Spleen (tissue), 11 donors: ENCODE measurements at regions not wholly inside any gene's neighbourhood (a gene's known extent, or its start where the extent isn't known, plus 50 kb on each side); places are given as distances from the start of the nearest gene placed in this dataset.

Experiments
- DNase-seq: peaks from one replicate; pipeline ENCODE4 v3.0.0-alpha.2; 2020
- H3K27ac ChIP-seq, 8 donors: fragments of 200-600 bp; sonication (generic) in 7 of 8; 1 replicate in 4 of 8; 2 replicates in 4 of 8; pipeline versions ENCODE4 v1.5.0 to v1.8.0; 2016 to 2021; ENCODE audit warnings: inconsistent platforms in 4 of 8, mild to moderate bottlenecking in 4 of 8, moderate library complexity in 1 of 8
- H3K27me3 ChIP-seq, 7 donors: fragments of 200-600 bp; sonication (generic) in 6 of 7; replicated peaks in 1 of 7; 1 replicate in 4 of 7; 2 replicates in 3 of 7; pipeline versions ENCODE4 v1.5.0 to v1.8.0; 2016 to 2021; ENCODE audit warnings: inconsistent platforms in 3 of 7, mild to moderate bottlenecking in 1 of 7
- H3K36me3 ChIP-seq, 6 donors: fragments of 200-600 bp; sonication (generic) in 5 of 6; 1 replicate in 4 of 6; 2 replicates in 2 of 6; pipeline versions ENCODE4 v1.5.0 to v1.8.0; 2016 to 2021; ENCODE audit warnings: inconsistent platforms in 2 of 6
- H3K4me1 ChIP-seq, 6 donors: fragments of 200-600 bp; sonication (generic) in 5 of 6; 1 replicate in 3 of 6; 2 replicates in 3 of 6; pipeline versions ENCODE4 v1.5.0 to v1.8.0; 2016 to 2021; ENCODE audit warnings: inconsistent platforms in 3 of 6
- H3K4me3 ChIP-seq, 8 donors: fragments of 200-600 bp; sonication (generic) in 7 of 8; 1 replicate in 4 of 8; 2 replicates in 4 of 8; pipeline versions ENCODE4 v1.5.0 to v1.8.0; 2016 to 2021; ENCODE audit warnings: inconsistent platforms in 4 of 8, mild to moderate bottlenecking in 4 of 8, moderate library complexity in 2 of 8
- H3K9me3 ChIP-seq, 8 donors: fragments of 200-600 bp; sonication (generic) in 7 of 8; 1 replicate in 4 of 8; 2 replicates in 4 of 8; pipeline versions ENCODE4 v1.5.0 to v1.8.0; 2016 to 2021; ENCODE audit warnings: inconsistent platforms in 4 of 8
- POLR2A ChIP-seq, 3 donors: fragments of 450-650 bp; IDR thresholded peaks; one replicate each; pipeline ENCODE4 v1.5.1; 2017; ENCODE audit warnings: antibody characterized with exemption in 3 of 3, mild to moderate bottlenecking in 1 of 3
- POLR2AphosphoS5 ChIP-seq, 3 donors: sonication (generic); formaldehyde crosslinking; IDR thresholded peaks; one replicate each; pipeline ENCODE4 v1.5.1; 2017; ENCODE audit warnings: antibody characterized with exemption in 3 of 3
- WGBS, 5 donors: extraction: QIAGEN DNeasy Blood & Tissue Kit in 3 of 5; methylation state at CpG; one replicate each; pipeline versions ENCODE4 v1.1.5 to v1.1.7; 2013 to 2018; 5-methylcytosine and 5-hydroxymethylcytosine counted together
- intact Hi-C: fragments of 100-400 bp; cut with DNase I; formaldehyde crosslinking; loops from one replicate; pipeline ENCODE4 v1.15.0; 2023; ENCODE audit warnings: low total_unique reads
- TF ChIP-seq, protein P1 (sequence below), 11 experiments: fragments of 200-600 bp in 7 of 11; fragments of 450-650 bp in 4 of 11; sonication (generic) in 4 of 11; IDR thresholded peaks in 8 of 11; conservative IDR thresholded peaks in 3 of 11; 1 replicate in 7 of 11; 2 replicates in 4 of 11; pipeline versions ENCODE4 v1.4.0 to v1.8.0; 2016 to 2021; ENCODE audit warnings: antibody characterized with exemption in 11 of 11, inconsistent platforms in 4 of 11, mild to moderate bottlenecking in 1 of 11
- donor health status: healthy with polysubstance abuse.
- donor health status: DM: no; HTN: no; CAD: no; lungs with moderate emphysema.
- donor health status: DM: no; HTN: no; CAD: no.
- donor health status: Bipolar disorder and iron deficiency.
- donor health status: healthy.
- donor health status: DM: no; HTN: no; CAD: no.
- donor health status: DM: yes; HTN: yes; CAD: no.

DNA sequence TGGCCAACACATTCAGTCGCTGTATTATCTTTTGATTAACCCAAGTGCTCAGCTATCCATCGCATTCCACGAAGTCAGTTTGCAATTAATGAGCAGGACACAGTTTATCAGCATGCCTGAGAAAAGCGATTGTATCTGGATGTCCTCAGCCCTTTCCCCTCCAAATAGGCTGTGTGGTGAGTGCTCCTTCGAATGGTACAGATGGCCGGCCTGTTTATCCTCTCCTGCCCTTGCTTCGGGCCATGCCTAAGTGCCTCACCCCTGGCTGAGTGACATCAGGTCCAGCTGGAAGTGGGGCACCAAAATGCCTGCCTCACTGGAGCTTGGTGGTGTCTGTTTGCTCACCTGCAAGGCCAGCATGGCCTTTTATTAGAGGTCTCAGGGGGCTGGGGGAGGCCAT is 317.3 kb downstream of the GADD45G start:
- Histone ChIP-seq H3K36me3 (no peaks in the 10 kb centered on the region), H3K9me3 (no peaks in the 10 kb centered on the region), H3K4me3 (no peak overlapping the region), H3K27ac (no peak overlapping the region), H3K4me1 (peaks cover 0 to 10% (median 5%) of the 10 kb centered on the region in 6 donors), H3K27me3 (peaks cover 0 to 5% (median 0%) of the 10 kb centered on the region in 7 donors)
- WGBS, 5 donors, result 88 to 94% (median 91%) methylated on average over 7 of the region's 7 CpGs
- intact Hi-C loops, result no loop called here
- no peak for DNase-seq
- TF ChIP-seq POLR2A (IDR thresholded peaks at IDR 0.05) (no peak), POLR2AphosphoS5 (IDR thresholded peaks at IDR 0.05) (no peak)
- TF ChIP-seq, protein P1, sequence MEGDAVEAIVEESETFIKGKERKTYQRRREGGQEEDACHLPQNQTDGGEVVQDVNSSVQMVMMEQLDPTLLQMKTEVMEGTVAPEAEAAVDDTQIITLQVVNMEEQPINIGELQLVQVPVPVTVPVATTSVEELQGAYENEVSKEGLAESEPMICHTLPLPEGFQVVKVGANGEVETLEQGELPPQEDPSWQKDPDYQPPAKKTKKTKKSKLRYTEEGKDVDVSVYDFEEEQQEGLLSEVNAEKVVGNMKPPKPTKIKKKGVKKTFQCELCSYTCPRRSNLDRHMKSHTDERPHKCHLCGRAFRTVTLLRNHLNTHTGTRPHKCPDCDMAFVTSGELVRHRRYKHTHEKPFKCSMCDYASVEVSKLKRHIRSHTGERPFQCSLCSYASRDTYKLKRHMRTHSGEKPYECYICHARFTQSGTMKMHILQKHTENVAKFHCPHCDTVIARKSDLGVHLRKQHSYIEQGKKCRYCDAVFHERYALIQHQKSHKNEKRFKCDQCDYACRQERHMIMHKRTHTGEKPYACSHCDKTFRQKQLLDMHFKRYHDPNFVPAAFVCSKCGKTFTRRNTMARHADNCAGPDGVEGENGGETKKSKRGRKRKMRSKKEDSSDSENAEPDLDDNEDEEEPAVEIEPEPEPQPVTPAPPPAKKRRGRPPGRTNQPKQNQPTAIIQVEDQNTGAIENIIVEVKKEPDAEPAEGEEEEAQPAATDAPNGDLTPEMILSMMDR (IDR thresholded peaks at IDR 0.05 in 8 of 11, conservative IDR thresholded peaks at IDR 0.05 in 3 of 11), result no peak

DNA sequence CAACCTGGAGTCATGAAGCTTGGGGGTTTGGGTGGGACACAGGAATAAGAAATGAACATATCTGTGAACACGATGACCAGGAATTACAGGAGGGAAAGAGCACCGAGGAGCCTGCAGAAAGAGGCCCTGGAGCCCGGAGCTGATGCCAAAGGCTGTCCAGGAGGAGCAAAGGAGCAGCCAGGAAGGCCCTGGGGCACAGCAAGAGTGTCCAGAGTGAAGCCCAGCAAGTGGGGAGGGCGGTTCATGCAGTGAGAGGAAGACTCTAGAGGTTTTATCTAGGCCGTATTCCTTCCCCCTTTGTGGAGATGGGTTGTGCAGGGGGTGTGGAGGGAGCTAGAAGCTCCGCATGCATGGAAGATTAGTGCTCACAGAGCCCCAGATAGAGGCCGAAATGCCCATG is 318.4 kb downstream of the GADD45G start:
- Histone ChIP-seq H3K4me1 (peaks cover 0 to 10% (median 5%) of the 10 kb centered on the region in 6 donors), H3K27ac (no peak overlapping the region), H3K4me3 (no peak overlapping the region), H3K27me3 (peaks cover 0 to 5% (median 0%) of the 10 kb centered on the region in 7 donors), H3K36me3 (no peaks in the 10 kb centered on the region), H3K9me3 (no peaks in the 10 kb centered on the region)
- TF ChIP-seq POLR2AphosphoS5 (IDR thresholded peaks at IDR 0.05) (no peak), POLR2A (IDR thresholded peaks at IDR 0.05) (no peak)
- TF ChIP-seq, protein P1 (IDR thresholded peaks at IDR 0.05 in 8 of 11, conservative IDR thresholded peaks at IDR 0.05 in 3 of 11), result no peak
- intact Hi-C loops, result no loop called here
- WGBS, 5 donors, result 86 to 97% (median 89%) methylated on average over 7 of the region's 7 CpGs
- DNase-seq, result no peak

DNA sequence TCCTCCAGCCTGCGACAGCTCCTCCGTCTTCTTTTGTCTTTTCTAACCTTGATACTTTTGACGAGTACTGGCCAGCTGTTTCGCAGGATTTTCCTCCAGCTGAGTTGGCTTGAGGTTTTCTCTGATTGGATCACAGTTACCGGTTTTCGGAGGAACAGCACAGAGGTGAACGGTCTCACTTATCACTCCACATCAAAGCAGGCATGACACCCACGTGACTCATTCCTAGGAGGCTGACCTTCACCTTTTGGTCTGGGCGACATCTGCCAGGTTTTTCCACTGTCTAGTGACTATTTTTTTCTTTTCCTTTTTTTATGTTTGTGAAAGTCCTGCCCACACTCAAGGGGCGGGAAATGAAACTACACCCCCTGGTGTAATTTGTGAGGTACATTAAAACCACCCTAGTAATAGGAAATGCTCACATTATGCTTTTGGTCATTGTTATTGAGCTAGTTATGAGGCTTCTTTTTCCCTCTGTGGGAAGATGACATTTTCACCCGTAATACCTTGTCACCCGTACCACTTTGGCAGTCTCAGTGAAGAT is 319.2 kb downstream of the GADD45G start:
- Histone ChIP-seq H3K4me3 (no peak overlapping the region), H3K36me3 (no peaks in the 10 kb centered on the region), H3K4me1 (peaks cover 0 to 10% (median 5%) of the 10 kb centered on the region in 6 donors), H3K27ac (no peak overlapping the region), H3K9me3 (no peaks in the 10 kb centered on the region), H3K27me3 (peaks cover 0 to 5% (median 0%) of the 10 kb centered on the region in 7 donors)
- DNase-seq, result no peak
- TF ChIP-seq, protein P1 (IDR thresholded peaks at IDR 0.05 in 8 of 11, conservative IDR thresholded peaks at IDR 0.05 in 3 of 11), result peak in 7 of 11 experiments; percentile 18 to 54 (median 43)
- no peak for TF ChIP-seq POLR2AphosphoS5 (IDR thresholded peaks at IDR 0.05)
- TF ChIP-seq POLR2A (IDR thresholded peaks at IDR 0.05), result no peak
- WGBS, 5 donors, result 46 to 48% (median 46%) methylated on average over 12 of the region's 12 CpGs
- intact Hi-C loops, result no loop called here

DNA sequence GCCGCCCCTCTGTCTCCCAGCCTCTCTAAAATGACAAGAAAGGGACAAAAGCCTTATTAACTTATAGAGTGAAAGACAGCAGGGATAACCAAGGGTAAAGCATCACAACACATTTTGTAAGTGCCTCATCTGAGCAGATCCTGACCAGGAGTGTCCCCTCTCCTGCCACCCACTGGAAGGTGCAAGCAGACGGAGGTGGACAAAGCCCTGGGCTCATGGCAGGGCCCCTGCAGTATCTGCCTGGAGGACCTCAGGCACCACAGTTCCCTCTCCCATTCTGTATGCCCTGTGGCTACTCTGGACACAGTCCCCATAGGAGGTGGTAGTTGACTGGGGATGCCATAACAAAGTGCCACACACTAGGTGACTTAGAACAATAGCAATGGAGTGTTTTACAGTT is 319.8 kb downstream of the GADD45G start:
- H3K27ac ChIP-seq, result no peak overlapping the region
- H3K36me3 ChIP-seq, result no peaks in the 10 kb centered on the region
- intact Hi-C loops, result no loop called here
- peaks cover 0 to 12% (median 7%) of the 10 kb centered on the region in 6 donors for H3K4me1 ChIP-seq
- peaks cover 0 to 5% (median 0%) of the 10 kb centered on the region in 7 donors for H3K27me3 ChIP-seq
- H3K9me3 ChIP-seq, result no peaks in the 10 kb centered on the region
- 81 to 100% (median 93%) methylated on average over 2 of the region's 2 CpGs for WGBS, 5 donors
- TF ChIP-seq, protein P1 (IDR thresholded peaks at IDR 0.05 in 8 of 11, conservative IDR thresholded peaks at IDR 0.05 in 3 of 11), result no peak
- no peak for TF ChIP-seq POLR2A (IDR thresholded peaks at IDR 0.05)
- TF ChIP-seq POLR2AphosphoS5 (IDR thresholded peaks at IDR 0.05), result no peak
- no peak overlapping the region for H3K4me3 ChIP-seq
- no peak for DNase-seq
